Esophagus squamous epithelium (tissue), 4 donors: ENCODE measurements at regions not wholly inside any gene's neighbourhood (a gene's known extent, or its start where the extent isn't known, plus 50 kb on each side); places are given as distances from the start of the nearest gene placed in this dataset.

ENCODE experiments used
- POLR2A ChIP-seq, 4 donors: fragments of 450-650 bp; IDR thresholded peaks; one replicate each; pipeline ENCODE4 v1.6.1; 2017; ENCODE audit warnings: antibody characterized with exemption in 4 of 4, mild to moderate bottlenecking in 4 of 4, moderate library complexity in 3 of 4
- TF ChIP-seq, protein P1 (sequence below), 6 experiments: fragments of 450-650 bp in 4 of 6; fragments of 200-600 bp in 2 of 6; sonication (generic) in 2 of 6; IDR thresholded peaks; one replicate each; pipeline ENCODE4 v1.5.1; 2016 to 2019; ENCODE audit warnings: antibody characterized with exemption in 6 of 6, mild to moderate bottlenecking in 4 of 6, moderate library complexity in 4 of 6

DNA sequence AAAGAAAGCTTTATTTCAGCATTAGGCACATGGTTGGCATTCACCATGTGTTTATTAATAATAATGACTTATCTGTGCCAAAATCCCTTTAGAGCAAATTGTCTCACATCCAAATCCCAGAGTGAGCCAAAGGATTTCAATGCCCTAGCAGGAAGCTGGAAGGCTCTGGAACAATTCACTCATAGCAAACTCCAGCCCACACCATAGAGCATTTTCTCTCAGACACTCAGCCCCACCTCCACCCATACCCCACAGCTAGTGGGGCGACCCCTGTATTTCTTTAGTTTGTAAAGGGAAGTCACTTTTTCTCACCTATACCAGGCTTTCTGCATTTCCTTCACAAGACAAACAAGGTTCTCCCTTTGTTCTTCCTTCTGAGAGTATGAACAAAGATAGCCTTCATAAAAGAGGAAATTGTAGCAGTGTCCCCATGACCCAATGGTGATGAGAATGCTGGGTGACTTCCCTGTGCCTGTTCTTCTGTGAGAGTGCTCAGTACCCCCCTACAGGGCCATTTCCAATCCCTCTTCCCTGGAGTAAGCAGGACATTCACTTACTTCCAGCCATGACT lies 100.1 kb upstream of the APCDD1 start:
- no peak for TF ChIP-seq POLR2A (IDR thresholded peaks at IDR 0.05)
- TF ChIP-seq, protein P1, sequence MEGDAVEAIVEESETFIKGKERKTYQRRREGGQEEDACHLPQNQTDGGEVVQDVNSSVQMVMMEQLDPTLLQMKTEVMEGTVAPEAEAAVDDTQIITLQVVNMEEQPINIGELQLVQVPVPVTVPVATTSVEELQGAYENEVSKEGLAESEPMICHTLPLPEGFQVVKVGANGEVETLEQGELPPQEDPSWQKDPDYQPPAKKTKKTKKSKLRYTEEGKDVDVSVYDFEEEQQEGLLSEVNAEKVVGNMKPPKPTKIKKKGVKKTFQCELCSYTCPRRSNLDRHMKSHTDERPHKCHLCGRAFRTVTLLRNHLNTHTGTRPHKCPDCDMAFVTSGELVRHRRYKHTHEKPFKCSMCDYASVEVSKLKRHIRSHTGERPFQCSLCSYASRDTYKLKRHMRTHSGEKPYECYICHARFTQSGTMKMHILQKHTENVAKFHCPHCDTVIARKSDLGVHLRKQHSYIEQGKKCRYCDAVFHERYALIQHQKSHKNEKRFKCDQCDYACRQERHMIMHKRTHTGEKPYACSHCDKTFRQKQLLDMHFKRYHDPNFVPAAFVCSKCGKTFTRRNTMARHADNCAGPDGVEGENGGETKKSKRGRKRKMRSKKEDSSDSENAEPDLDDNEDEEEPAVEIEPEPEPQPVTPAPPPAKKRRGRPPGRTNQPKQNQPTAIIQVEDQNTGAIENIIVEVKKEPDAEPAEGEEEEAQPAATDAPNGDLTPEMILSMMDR (IDR thresholded peaks at IDR 0.05): no peak
